Muscle layer of duodenum (tissue), 2 donors: ENCODE measurements at regions not wholly inside any gene's neighbourhood (a gene's known extent, or its start where the extent isn't known, plus 50 kb on each side); places are given as distances from the start of the nearest gene placed in this dataset.

ENCODE experiments used
- H3K27ac ChIP-seq: one replicate; pipeline ENCODE4 v1.7.0; 2013; ENCODE audit warnings: mild to moderate bottlenecking, low read length
- H3K27me3 ChIP-seq: one replicate; pipeline ENCODE4 v1.7.0; 2013; ENCODE audit warnings: low read depth, mild to moderate bottlenecking, control low read depth, low read length
- H3K36me3 ChIP-seq, 2 donors: one replicate each; pipeline ENCODE4 v1.7.0; 2013; ENCODE audit warnings: low read length in 2 of 2, control low read depth in 1 of 2, mild to moderate bottlenecking in 1 of 2; ENCODE audit not compliant: insufficient read depth in 2 of 2, control insufficient read depth in 1 of 2
- H3K4me1 ChIP-seq, 2 donors: one replicate each; pipeline ENCODE4 v1.7.0; 2013; ENCODE audit warnings: low read length in 2 of 2, mild to moderate bottlenecking in 2 of 2, control low read depth in 1 of 2, moderate library complexity in 1 of 2; ENCODE audit not compliant: insufficient read depth in 2 of 2, control insufficient read depth in 1 of 2
- H3K4me3 ChIP-seq, 2 donors: one replicate each; pipeline ENCODE4 v1.7.0; 2013; ENCODE audit warnings: low read length in 2 of 2, low read depth in 1 of 2, mild to moderate bottlenecking in 1 of 2
- H3K9me3 ChIP-seq, 2 donors: one replicate each; pipeline ENCODE4 v1.7.0; 2013; ENCODE audit warnings: low read length in 2 of 2, control low read depth in 1 of 2, mild to moderate bottlenecking in 1 of 2; ENCODE audit not compliant: control insufficient read depth in 1 of 2
- donor health status: healthy.

DNA sequence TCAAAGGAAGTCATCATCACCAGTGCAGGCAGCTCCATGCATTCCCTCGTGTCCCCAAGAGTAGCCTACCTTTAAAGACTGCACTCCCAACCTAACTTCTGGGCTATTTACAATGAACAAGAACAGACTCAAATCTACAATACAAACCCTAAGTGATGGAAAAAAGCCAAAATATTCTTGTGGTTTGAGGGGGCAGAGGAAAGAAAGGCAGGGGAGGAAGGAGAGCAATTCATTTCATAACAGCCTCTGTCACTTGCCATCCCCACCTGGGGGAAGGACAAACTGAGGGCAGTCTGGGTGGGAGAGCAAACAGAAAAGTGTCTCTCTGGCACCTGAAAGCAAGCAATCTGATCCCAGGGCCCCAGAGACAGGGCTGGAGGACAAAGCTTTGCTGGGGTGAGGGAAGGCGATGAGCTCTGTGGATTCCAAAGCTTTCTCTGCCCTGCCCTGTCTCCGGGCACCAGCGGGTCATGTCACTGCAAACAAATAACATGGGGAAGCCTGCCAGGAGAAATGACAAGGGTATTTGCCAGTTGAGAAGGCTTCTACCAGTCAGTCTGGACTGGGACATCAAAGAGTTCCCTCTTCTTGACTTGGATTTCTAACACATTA lies 528.0 kb upstream of the TNP1 start:
- H3K4me1 ChIP-seq: no peaks in the 10 kb centered on the region
- no peak overlapping the region for H3K27ac ChIP-seq
- H3K27me3 ChIP-seq: no peaks in the 10 kb centered on the region
- no peaks in the 10 kb centered on the region for H3K36me3 ChIP-seq
- no peak overlapping the region for H3K4me3 ChIP-seq
- H3K9me3 ChIP-seq: no peaks in the 10 kb centered on the region

DNA sequence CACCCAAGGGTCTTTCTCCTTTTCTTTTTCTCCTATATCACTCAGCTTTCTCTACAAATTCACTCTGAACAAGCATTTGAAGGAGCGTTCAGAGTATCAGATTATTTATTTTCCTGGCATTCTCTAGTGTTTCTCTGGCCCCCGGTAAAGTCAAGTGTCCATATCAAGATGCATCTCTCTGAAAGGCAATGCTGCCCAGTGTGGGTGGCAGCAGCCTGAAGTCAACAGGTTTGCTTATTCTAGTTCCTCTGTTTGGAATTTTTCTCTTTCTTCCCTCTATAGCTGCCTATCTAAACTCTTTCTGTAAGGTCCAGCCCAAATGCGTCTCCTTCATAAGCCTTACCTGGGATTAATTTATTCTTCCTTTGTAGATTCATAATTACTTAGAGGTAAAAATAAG lies 526.2 kb upstream of the TNP1 start:
- Histone ChIP-seq H3K4me1 (no peaks in the 10 kb centered on the region), H3K9me3 (no peaks in the 10 kb centered on the region), H3K4me3 (no peak overlapping the region), H3K36me3 (no peaks in the 10 kb centered on the region), H3K27me3 (no peaks in the 10 kb centered on the region), H3K27ac (no peak overlapping the region)

DNA sequence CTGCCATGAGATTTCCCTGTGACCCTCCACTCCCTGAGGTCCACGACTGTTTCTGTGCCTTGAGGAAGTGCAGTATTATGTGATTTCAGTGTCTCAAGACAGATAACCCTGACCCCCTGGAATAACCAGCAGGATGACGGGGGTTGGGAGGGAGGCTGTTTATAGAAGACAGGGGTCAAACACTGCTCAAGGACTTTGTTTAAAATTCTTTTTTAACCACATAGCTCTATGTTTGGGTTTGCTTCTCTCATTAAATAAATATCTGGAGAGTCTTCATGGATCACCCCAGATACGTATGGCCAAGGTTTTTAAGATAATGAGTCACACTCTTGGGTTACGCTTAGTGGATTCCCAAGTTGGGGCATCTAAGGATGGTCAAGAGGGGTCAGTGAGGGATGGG lies 523.8 kb upstream of the TNP1 start:
- no peak overlapping the region for H3K27ac ChIP-seq
- H3K9me3 ChIP-seq: no peaks in the 10 kb centered on the region
- H3K4me1 ChIP-seq: no peaks in the 10 kb centered on the region
- no peaks in the 10 kb centered on the region for H3K36me3 ChIP-seq
- H3K27me3 ChIP-seq: no peaks in the 10 kb centered on the region
- no peak overlapping the region for H3K4me3 ChIP-seq

DNA sequence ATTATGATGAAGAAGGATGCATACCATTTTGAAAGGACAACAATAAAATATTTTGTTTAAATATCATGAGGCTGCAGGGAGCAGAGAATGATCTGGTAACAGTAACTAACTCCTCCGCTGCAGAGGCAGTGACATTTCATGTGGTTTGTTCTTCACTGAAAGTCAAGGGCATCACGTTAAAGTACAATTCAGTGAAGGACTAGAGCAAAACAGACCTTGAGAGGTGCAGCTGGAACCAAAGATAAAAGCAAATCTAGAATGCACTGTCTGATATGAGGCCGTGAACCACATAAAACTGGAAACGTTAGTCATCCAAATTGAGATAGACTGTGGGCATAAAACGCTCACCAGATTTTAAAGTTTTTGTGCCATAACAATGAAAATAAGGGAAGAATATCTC lies 522.9 kb upstream of the TNP1 start:
- Histone ChIP-seq H3K4me3 (no peak overlapping the region), H3K27ac (no peak overlapping the region), H3K27me3 (no peaks in the 10 kb centered on the region)

GRCh38 chr2:217379807-217380206 lies 519.9 kb upstream of the TNP1 start:
- Histone ChIP-seq H3K4me1 (no peaks in the 10 kb centered on the region), H3K27ac (no peak overlapping the region), H3K9me3 (no peaks in the 10 kb centered on the region), H3K4me3 (no peak overlapping the region), H3K27me3 (no peaks in the 10 kb centered on the region), H3K36me3 (no peaks in the 10 kb centered on the region)

More for the DNA sequence above, 522.9 kb upstream of the TNP1 start:
- Histone ChIP-seq H3K9me3 (no peaks in the 10 kb centered on the region), H3K4me1 (no peaks in the 10 kb centered on the region), H3K36me3 (no peaks in the 10 kb centered on the region)

GRCh38 chr2:217372794-217373193 lies 512.9 kb upstream of the TNP1 start:
- Histone ChIP-seq H3K4me3 (no peak overlapping the region), H3K4me1 (no peaks in the 10 kb centered on the region), H3K27ac (no peak overlapping the region), H3K27me3 (no peaks in the 10 kb centered on the region), H3K36me3 (no peaks in the 10 kb centered on the region), H3K9me3 (no peaks in the 10 kb centered on the region)

DNA sequence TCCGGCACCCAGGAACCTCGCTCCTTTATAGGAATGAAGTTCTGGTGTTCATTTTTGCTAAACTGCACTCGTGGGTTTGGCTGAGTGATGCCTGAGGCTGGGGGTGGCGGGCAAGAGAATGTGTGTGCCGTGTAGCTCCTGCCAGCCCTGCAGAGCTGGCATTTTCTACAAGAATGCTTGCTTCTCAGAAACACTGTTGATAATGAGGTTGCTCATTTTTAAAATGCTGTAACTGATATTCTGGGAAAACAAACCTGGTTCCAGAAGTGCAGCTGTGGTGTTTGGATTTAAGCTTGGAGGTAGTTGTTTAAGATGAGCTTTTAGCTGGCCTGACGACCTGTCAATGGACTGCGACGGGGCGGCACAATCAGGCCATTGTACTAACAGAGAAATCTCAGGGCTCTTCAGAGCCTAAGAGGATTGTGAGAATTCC lies 511.9 kb upstream of the TNP1 start:
- Histone ChIP-seq H3K27ac (no peak overlapping the region), H3K4me3 (no peak overlapping the region), H3K4me1 (peaks cover 0 to 6% of the 10 kb centered on the region in 2 donors), H3K9me3 (no peaks in the 10 kb centered on the region), H3K27me3 (no peaks in the 10 kb centered on the region), H3K36me3 (no peaks in the 10 kb centered on the region)

- H3K27me3 ChIP-seq: no peaks in the 10 kb centered on the region
- peaks cover 0 to 8% of the 10 kb centered on the region in 2 donors for H3K4me1 ChIP-seq
- H3K9me3 ChIP-seq: no peaks in the 10 kb centered on the region
- H3K36me3 ChIP-seq: no peaks in the 10 kb centered on the region
- no peak overlapping the region for H3K27ac ChIP-seq
- no peak overlapping the region for H3K4me3 ChIP-seq
Observed at GRCh38 chr2:217370391-217370790, 510.5 kb upstream of the TNP1 start.

DNA sequence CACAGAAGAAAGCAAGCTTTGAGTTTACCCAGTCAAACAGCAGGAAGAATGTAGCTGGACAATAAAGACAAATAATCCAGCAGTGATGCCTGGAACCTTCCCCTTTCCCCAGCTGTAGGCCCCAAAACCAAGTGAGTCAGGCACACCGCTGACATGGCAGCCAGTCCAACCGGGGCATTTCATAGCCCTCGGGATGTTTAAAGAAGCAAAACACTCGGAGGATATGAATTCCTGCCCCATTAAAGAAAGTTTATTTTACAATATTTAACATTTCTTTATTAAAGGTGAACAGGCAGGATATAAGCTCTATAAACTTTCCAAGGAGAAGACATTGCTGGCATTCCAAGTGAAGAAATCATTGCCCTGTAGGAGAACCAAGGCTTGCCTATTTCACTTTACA lies 507.6 kb upstream of the TNP1 start:
- H3K4me3 ChIP-seq: no peak overlapping the region
- H3K9me3 ChIP-seq: no peaks in the 10 kb centered on the region
- H3K4me1 ChIP-seq: peaks cover 0 to 12% of the 10 kb centered on the region in 2 donors
- H3K27me3 ChIP-seq: no peaks in the 10 kb centered on the region
- no peak overlapping the region for H3K27ac ChIP-seq
- no peaks in the 10 kb centered on the region for H3K36me3 ChIP-seq

- peaks cover 2 to 12% of the 10 kb centered on the region in 2 donors for H3K4me1 ChIP-seq
- H3K4me3 ChIP-seq: no peak overlapping the region
- H3K36me3 ChIP-seq: no peaks in the 10 kb centered on the region
- H3K27me3 ChIP-seq: no peaks in the 10 kb centered on the region
- H3K9me3 ChIP-seq: no peaks in the 10 kb centered on the region
- H3K27ac ChIP-seq: no peak overlapping the region
Observed at GRCh38 chr2:217366966-217367365, 507.1 kb upstream of the TNP1 start.

DNA sequence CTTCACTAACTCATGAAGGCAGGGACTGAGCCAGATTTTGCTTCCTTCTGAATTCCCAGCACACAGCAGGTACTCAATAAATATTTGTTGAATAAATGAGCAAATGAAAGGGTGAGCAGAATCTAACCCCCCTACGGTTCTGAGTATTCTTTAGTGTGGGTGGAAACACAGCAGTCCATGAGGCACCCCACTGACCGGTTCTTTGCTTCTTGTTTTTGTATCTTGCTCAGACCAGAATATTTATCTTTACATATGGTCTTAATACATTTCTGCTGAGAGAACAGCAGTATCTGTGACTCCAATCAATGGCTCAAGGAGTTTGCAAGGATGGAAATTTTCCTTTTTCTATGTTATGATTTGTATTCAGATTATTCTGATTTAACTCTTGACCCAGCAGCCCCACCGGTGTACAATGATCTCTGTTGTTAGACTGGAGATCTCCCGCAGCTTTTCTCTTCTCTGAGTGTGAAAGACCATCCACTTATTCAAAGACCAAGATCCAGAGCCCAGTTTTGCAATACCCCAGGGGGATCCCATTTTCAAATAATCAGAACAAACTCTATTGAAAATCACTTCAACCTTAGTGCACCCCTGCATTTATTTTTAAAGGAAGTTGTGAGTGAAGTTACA lies 506.5 kb upstream of the TNP1 start:
- Histone ChIP-seq H3K27me3 (no peaks in the 10 kb centered on the region), H3K27ac (no peak overlapping the region), H3K4me1 (peaks cover 8 to 15% of the 10 kb centered on the region in 2 donors), H3K9me3 (no peaks in the 10 kb centered on the region), H3K4me3 (no peak overlapping the region), H3K36me3 (no peaks in the 10 kb centered on the region)

DNA sequence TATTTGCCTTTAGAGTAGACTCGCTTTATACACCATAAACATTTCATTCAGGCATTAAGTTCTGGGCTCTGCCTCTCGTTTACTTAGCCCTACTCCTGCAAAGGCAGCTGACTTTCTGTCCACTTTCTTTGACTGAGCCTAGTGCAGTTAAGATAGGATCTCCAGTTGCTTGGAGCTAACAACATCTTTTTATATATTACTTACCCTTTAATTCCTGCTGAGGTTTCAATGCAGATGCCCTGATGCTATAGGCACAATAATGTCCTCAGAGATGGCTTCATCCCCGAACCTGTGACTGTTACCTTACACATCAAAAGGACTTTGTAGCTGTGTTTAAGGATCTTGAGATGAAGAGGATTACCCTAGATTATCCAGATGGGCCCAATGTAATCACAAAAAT lies 505.8 kb upstream of the TNP1 start:
- H3K27ac ChIP-seq: no peak overlapping the region
- no peaks in the 10 kb centered on the region for H3K36me3 ChIP-seq
- H3K4me1 ChIP-seq: peaks cover 14 to 21% of the 10 kb centered on the region in 2 donors
- no peaks in the 10 kb centered on the region for H3K27me3 ChIP-seq
- no peaks in the 10 kb centered on the region for H3K9me3 ChIP-seq
- H3K4me3 ChIP-seq: no peak overlapping the region
